HEK293T (cell line): ENCODE measurements at regions not wholly inside any gene's neighbourhood (a gene's known extent, or its start where the extent isn't known, plus 50 kb on each side); places are given as distances from the start of the nearest gene placed in this dataset.

ENCODE experiments used
- ARNT ChIP-seq: fragments of 450-650 bp; IDR thresholded peaks from 2 replicates; pipeline ENCODE4 v1.6.1; 2017; ENCODE audit warnings: mild to moderate bottlenecking
- CTBP1 ChIP-seq: fragments of 450-650 bp; IDR thresholded peaks from 2 replicates; pipeline ENCODE4 v1.6.1; 2016; ENCODE audit warnings: borderline replicate concordance
- FOXA1 ChIP-seq: fragments of 450-650 bp; IDR thresholded peaks from 2 replicates; pipeline ENCODE4 v1.6.1; 2016; ENCODE audit warnings: mild to moderate bottlenecking
- FOXK2 ChIP-seq: fragments of 450-650 bp; IDR thresholded peaks from 2 replicates; pipeline ENCODE4 v1.6.1; 2016; ENCODE audit warnings: mild to moderate bottlenecking
- FOXM1 ChIP-seq: fragments of 450-650 bp; IDR thresholded peaks from 2 replicates; pipeline ENCODE4 v1.6.1; 2017; ENCODE audit warnings: mild to moderate bottlenecking, borderline replicate concordance
- L3MBTL2 ChIP-seq: fragments of 450-650 bp; conservative IDR thresholded peaks from 2 replicates; pipeline ENCODE4 v1.6.1; 2016; ENCODE audit warnings: mild to moderate bottlenecking
- LEF1 ChIP-seq: fragments of 450-650 bp; IDR thresholded peaks from 2 replicates; pipeline ENCODE4 v1.6.1; 2017; ENCODE audit warnings: mild to moderate bottlenecking, borderline replicate concordance
- NFRKB ChIP-seq: fragments of 450-650 bp; IDR thresholded peaks from 2 replicates; pipeline ENCODE4 v1.6.1; 2016; ENCODE audit warnings: mild to moderate bottlenecking, moderate library complexity
- PKNOX1 ChIP-seq: fragments of 450-650 bp; IDR thresholded peaks from 2 replicates; pipeline ENCODE4 v1.6.1; 2016
- SP1 ChIP-seq: fragments of 450-650 bp; IDR thresholded peaks from 2 replicates; pipeline ENCODE4 v1.6.1; 2017
- SUZ12 ChIP-seq: fragments of 450-650 bp; IDR thresholded peaks from 2 replicates; pipeline ENCODE4 v1.6.1; 2016; ENCODE audit warnings: mild to moderate bottlenecking
- TARDBP ChIP-seq: fragments of 450-650 bp; IDR thresholded peaks from 2 replicates; pipeline ENCODE4 v1.6.1; 2016

- TF ChIP-seq ARNT (no peak), SP1 (no peak), FOXA1 (no peak), L3MBTL2 (no peak), FOXM1 (no peak), SUZ12 (no peak), TARDBP (no peak), LEF1 (no peak), PKNOX1 (no peak), CTBP1 (no peak), NFRKB (no peak), FOXK2 (no peak)
These were observed 263.6 kb upstream of the PCSK5 start for GRCh38 chr9:75626860-75627259.
